Erythroblast (primary cell): ENCODE measurements at regions not wholly inside any gene's neighbourhood (a gene's known extent, or its start where the extent isn't known, plus 50 kb on each side); places are given as distances from the start of the nearest gene placed in this dataset.

Experiments used
- GATA1 ChIP-seq: IDR thresholded peaks from 2 replicates; pipeline ENCODE4 v1.6.1; 2011; ENCODE audit warnings: low read depth, mild to moderate bottlenecking, control low read depth, low read length, moderate library complexity
- POLR2A ChIP-seq: IDR thresholded peaks from 2 replicates; pipeline ENCODE4 v1.6.1; 2011; ENCODE audit warnings: mild to moderate bottlenecking, low read length

DNA sequence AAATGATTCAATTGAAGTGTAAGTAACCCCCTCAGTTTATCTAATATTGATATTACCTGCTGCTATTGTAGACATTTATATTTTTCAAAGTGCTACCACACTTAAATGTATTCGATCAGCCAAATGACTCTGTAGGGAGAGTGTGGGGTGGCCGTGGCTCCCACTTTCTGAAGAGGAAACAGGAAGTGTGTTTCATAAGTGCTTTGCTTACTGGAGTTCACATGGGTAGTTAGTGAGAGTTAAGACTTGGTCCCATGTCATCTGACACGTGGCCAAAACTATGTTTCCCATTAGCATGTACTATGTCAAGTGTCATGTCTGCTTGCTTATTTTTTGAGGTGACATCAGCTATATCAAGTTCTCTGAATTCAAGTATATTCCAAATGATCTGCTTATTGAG lies 308.1 kb upstream of the GATB start:
- TF ChIP-seq POLR2A (no peak), GATA1 (no peak)
